ENCODE measurements at regions not wholly inside any gene's neighbourhood (a gene's known extent, or its start where the extent isn't known, plus 50 kb on each side); places are given as distances from the start of the nearest gene placed in this dataset.

DNA sequence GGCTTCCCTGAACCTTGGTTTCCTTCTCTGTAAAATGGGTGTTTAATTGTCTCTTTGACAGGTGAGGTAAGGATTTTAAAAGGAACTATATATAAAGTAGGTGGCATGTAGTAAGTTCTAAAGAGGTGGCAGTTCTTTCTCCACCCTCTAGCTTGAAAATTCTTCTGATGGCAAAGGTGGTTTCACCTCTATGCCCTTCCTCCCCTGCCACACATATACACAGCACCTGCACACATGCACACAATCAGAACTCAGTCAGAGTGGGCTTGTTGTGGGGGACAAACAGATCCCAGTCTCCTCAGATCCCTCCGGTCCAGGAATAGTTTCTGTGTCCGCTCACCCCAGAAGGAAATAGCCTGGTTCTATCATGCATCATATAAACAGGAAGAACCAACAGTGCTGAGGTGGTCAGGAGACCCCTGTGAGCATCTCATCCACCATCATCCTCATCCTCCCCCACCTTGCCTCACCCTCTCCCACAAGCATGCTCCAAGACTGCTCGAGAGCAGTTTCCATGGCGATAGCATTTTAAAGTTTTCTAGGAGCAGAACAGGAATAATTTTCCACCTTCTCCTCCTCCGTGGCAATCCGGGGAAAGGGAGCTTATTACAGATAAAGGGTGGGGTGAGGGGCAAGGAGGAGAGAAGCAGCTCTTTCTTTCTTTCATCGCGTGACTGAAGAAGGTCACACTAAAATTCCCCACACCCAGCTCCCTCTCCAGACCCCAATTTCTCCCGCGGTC lies 123.6 kb downstream of the CHST1 start:
- peaks cover 50% of the 10 kb centered on the region for H3K27me3 ChIP-seq
- no peaks in the 10 kb centered on the region for H3F3A ChIP-seq (ENCODE audit: low read depth)
- H3K4me1 Mint-ChIP-seq = peaks cover 12% of the 10 kb centered on the region
- H3K79me2 ChIP-seq (ENCODE audit: low read depth) = no peaks in the 10 kb centered on the region
- no peaks in the 10 kb centered on the region for H3K9me3 ChIP-seq (ENCODE audit: low read depth)
- H3K4me3 ChIP-seq = no peak overlapping the region
- no peak for DNase-seq (ENCODE audit: low spot score)
- no peaks in the 10 kb centered on the region for H3K36me3 ChIP-seq
- no peak overlapping the region for H3K27ac ChIP-seq
- peak overlapping the region; percentile 14 for H3K27ac Mint-ChIP-seq
- TF ChIP-seq, protein P1, sequence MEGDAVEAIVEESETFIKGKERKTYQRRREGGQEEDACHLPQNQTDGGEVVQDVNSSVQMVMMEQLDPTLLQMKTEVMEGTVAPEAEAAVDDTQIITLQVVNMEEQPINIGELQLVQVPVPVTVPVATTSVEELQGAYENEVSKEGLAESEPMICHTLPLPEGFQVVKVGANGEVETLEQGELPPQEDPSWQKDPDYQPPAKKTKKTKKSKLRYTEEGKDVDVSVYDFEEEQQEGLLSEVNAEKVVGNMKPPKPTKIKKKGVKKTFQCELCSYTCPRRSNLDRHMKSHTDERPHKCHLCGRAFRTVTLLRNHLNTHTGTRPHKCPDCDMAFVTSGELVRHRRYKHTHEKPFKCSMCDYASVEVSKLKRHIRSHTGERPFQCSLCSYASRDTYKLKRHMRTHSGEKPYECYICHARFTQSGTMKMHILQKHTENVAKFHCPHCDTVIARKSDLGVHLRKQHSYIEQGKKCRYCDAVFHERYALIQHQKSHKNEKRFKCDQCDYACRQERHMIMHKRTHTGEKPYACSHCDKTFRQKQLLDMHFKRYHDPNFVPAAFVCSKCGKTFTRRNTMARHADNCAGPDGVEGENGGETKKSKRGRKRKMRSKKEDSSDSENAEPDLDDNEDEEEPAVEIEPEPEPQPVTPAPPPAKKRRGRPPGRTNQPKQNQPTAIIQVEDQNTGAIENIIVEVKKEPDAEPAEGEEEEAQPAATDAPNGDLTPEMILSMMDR (IDR thresholded peaks at IDR 0.05) = no peak
- TF ChIP-seq EZH2phosphoT487 (IDR thresholded peaks at IDR 0.05) (no peak), EZH2 (IDR thresholded peaks at IDR 0.05) (no peak)
- H3K27me3 Mint-ChIP-seq (ENCODE audit: insufficient read depth, low read depth) = peaks cover 4% of the 10 kb centered on the region
- H3K4me2 ChIP-seq = no peak overlapping the region
- H2AFZ ChIP-seq (replicated peaks) = no peak overlapping the region
- H3K9me3 Mint-ChIP-seq = no peaks in the 10 kb centered on the region
- no peak overlapping the region for H3K4me3 Mint-ChIP-seq
- no peak overlapping the region for H3K9ac ChIP-seq
- H3K36me3 Mint-ChIP-seq = no peaks in the 10 kb centered on the region
- no peaks in the 10 kb centered on the region for H3K4me1 ChIP-seq
- H4K20me1 ChIP-seq (ENCODE audit: low read depth) = peaks cover 7% of the 10 kb centered on the region

DNA sequence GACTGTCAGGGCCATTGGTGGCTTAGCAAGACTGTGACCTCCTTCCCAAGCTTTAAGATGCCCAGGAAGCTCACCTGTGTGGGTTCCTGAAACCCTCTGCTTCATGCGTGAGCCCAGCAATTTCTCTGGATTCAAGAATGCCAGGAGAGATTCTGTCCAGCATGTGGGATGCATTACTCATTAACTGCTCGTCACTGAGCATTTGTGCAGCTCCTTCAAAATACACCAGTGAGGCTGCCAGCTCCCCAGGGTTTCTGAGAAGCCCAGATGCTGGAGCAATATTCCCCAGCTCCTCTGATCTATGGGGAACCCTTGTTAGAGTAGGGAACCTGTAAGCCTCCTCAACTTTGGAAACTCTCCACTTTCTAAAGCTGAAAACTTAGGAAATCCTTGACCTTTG lies 126.5 kb downstream of the CHST1 start:
- Histone ChIP-seq H3K4me1 (no peaks in the 10 kb centered on the region), H3K27me3 (peaks cover 32% of the 10 kb centered on the region), H3K4me3 (no peak overlapping the region), H3K36me3 (no peaks in the 10 kb centered on the region), H2AFZ (replicated peaks) (no peak overlapping the region), H4K20me1 (ENCODE audit: low read depth) (peaks cover under 1% of the 10 kb centered on the region), H3K9me3 (ENCODE audit: low read depth) (no peaks in the 10 kb centered on the region), H3K4me2 (no peak overlapping the region), H3F3A (ENCODE audit: low read depth) (no peaks in the 10 kb centered on the region), H3K79me2 (ENCODE audit: low read depth) (no peaks in the 10 kb centered on the region), H3K27ac (no peak overlapping the region), H3K9ac (no peak overlapping the region)
- Mint-ChIP-seq H3K4me3 (no peak overlapping the region), H3K9me3 (no peaks in the 10 kb centered on the region), H3K4me1 (peaks cover 12% of the 10 kb centered on the region), H3K36me3 (no peaks in the 10 kb centered on the region), H3K27me3 (ENCODE audit: insufficient read depth, low read depth) (peaks cover 12% of the 10 kb centered on the region), H3K27ac (no peak overlapping the region)
- no peak for DNase-seq (ENCODE audit: low spot score)
- no peak for TF ChIP-seq EZH2 (IDR thresholded peaks at IDR 0.05)
- TF ChIP-seq EZH2phosphoT487 (IDR thresholded peaks at IDR 0.05) = no peak
- TF ChIP-seq, protein P1 (IDR thresholded peaks at IDR 0.05) = no peak

DNA sequence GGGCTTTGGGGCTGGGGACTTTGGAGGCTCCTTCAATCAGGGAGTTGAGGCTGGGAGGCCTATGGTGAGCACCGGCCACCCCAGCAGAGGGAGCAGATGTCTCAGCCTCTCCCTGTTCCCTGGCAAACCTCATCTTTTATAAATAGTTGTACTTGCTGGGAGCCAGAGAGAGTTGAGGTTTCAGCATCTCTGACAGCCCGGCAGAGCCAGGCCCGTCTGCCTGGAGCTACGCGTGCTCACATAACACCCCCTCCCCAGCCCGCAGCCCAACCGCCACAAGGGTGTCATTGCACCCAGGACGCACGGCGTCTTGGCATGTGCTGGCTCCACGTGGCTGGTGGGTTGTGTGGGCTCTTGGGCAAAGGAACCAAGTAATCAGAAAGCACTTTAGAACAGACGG lies 127.1 kb downstream of the CHST1 start:
- H3K9me3 Mint-ChIP-seq = no peaks in the 10 kb centered on the region
- Histone ChIP-seq H3K79me2 (ENCODE audit: low read depth) (no peaks in the 10 kb centered on the region), H4K20me1 (ENCODE audit: low read depth) (no peaks in the 10 kb centered on the region), H3F3A (ENCODE audit: low read depth) (no peaks in the 10 kb centered on the region), H3K9ac (no peak overlapping the region), H3K36me3 (no peaks in the 10 kb centered on the region), H3K27ac (no peak overlapping the region), H3K4me2 (no peak overlapping the region), H3K9me3 (ENCODE audit: low read depth) (no peaks in the 10 kb centered on the region), H3K4me1 (no peaks in the 10 kb centered on the region), H3K27me3 (peaks cover 28% of the 10 kb centered on the region), H3K4me3 (no peak overlapping the region), H2AFZ (replicated peaks) (no peak overlapping the region)
- no peak for DNase-seq (ENCODE audit: low spot score)
- no peak overlapping the region for H3K27ac Mint-ChIP-seq
- peaks cover 11% of the 10 kb centered on the region for H3K27me3 Mint-ChIP-seq (ENCODE audit: insufficient read depth, low read depth)
- TF ChIP-seq, protein P1 (IDR thresholded peaks at IDR 0.05) = no peak
- TF ChIP-seq EZH2 (IDR thresholded peaks at IDR 0.05) = no peak
- no peaks in the 10 kb centered on the region for H3K36me3 Mint-ChIP-seq
- no peak overlapping the region for H3K4me3 Mint-ChIP-seq
- peaks cover 12% of the 10 kb centered on the region for H3K4me1 Mint-ChIP-seq

All from neural progenitor cell (in vitro differentiated cells).